ENCODE measurements at regions not wholly inside any gene's neighbourhood (a gene's known extent, or its start where the extent isn't known, plus 50 kb on each side); places are given as distances from the start of the nearest gene placed in this dataset.

DNA sequence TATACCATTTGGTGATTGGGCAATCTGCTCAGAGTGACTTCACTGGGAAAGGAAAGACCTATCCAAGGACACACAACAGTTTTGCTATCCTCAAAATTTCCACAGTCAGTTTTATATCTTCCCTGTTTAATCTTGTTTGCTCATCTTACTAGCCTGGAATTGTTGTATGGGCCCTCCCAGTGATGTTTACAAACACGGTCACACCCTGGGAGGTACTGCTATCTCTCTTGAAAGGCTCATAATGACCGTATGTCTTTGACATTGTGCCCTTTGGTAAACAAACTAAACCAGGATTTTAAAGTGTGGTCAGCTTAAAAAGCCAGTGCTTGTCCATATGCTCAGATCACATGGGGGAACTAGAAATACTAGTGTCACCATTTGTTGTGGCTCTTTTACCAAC, 277.0 kb downstream of the CDH2 start:
- TF ChIP-seq, protein P1, sequence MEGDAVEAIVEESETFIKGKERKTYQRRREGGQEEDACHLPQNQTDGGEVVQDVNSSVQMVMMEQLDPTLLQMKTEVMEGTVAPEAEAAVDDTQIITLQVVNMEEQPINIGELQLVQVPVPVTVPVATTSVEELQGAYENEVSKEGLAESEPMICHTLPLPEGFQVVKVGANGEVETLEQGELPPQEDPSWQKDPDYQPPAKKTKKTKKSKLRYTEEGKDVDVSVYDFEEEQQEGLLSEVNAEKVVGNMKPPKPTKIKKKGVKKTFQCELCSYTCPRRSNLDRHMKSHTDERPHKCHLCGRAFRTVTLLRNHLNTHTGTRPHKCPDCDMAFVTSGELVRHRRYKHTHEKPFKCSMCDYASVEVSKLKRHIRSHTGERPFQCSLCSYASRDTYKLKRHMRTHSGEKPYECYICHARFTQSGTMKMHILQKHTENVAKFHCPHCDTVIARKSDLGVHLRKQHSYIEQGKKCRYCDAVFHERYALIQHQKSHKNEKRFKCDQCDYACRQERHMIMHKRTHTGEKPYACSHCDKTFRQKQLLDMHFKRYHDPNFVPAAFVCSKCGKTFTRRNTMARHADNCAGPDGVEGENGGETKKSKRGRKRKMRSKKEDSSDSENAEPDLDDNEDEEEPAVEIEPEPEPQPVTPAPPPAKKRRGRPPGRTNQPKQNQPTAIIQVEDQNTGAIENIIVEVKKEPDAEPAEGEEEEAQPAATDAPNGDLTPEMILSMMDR (IDR thresholded peaks at IDR 0.05; ENCODE audit: partially characterized antibody, unreplicated experiment): no peak
- Mint-ChIP-seq H3K27ac (ENCODE audit: unreplicated experiment) (no peak overlapping the region), H3K4me3 (ENCODE audit: unreplicated experiment) (no peak overlapping the region), H3K36me3 (ENCODE audit: unreplicated experiment) (peaks cover 1% of the 10 kb centered on the region), H3K9me3 (ENCODE audit: unreplicated experiment) (no peaks in the 10 kb centered on the region), H3K27me3 (ENCODE audit: unreplicated experiment) (no peaks in the 10 kb centered on the region), H3K4me1 (ENCODE audit: low read depth, unreplicated experiment) (no peaks in the 10 kb centered on the region)
- no peak for DNase-seq

DNA sequence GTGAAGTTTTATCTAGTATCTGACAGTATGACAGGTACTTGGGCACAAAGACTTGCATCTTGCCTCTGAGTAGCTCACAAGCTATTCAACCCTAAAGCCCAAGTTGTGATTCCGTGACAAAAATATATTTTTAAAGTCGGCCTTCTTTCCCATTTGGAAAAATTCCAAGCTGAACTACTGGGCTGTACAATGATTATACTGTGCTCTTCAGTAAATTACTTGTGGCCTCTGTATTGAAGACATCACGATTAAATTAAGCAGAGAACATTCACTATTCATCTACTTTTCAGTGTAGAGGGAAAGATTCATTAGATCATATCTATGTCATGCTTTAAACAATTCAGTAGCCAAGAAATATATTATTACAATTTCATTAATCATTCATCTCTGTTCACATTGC, 282.2 kb downstream of the CDH2 start:
- no peak overlapping the region for H3K4me3 Mint-ChIP-seq (ENCODE audit: unreplicated experiment)
- no peak overlapping the region for H3K27ac Mint-ChIP-seq (ENCODE audit: unreplicated experiment)
- no peaks in the 10 kb centered on the region for H3K9me3 Mint-ChIP-seq (ENCODE audit: unreplicated experiment)
- H3K27me3 Mint-ChIP-seq (ENCODE audit: unreplicated experiment): peaks cover 2% of the 10 kb centered on the region
- no peak for DNase-seq
- H3K4me1 Mint-ChIP-seq (ENCODE audit: low read depth, unreplicated experiment): no peaks in the 10 kb centered on the region
- TF ChIP-seq, protein P1 (IDR thresholded peaks at IDR 0.05; ENCODE audit: partially characterized antibody, unreplicated experiment): no peak
- H3K36me3 Mint-ChIP-seq (ENCODE audit: unreplicated experiment): no peaks in the 10 kb centered on the region

DNA sequence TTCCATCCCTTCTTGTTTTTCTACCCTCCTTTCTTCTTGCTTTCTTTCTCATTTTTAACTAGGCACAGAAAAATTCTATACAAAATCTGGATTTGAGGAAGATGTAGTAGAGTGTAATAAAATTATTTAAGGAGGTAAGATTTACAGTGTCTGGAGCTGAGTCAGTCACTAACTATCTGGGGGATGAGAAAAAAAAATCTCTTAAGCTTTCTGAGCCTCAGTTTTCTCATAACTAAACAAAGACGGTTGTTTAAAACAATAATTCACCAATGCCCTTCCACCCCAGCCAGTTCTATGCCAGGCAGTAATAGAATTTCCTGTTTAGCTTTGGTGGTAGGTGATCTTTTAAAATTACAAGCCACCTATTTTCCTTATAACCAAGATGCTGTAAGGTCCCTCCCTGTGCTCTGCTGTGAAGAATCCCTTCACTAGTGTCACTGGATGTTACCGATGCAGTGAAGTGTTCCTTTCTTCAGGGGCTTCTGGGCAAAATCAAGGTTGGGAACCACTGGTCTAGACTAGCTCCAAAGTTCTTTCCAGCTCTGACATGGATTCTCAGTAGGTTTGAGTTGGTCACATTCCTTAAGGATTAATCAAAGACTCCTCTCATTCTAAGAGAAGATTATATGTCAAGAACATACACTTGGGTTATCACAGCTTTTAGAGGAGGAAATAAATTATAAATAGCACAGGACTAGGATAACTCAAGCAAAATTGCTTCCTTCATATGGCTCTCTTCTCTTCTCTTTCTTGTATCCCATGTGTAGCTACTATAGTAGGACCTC, 289.0 kb downstream of the CDH2 start:
- H3K36me3 Mint-ChIP-seq (ENCODE audit: unreplicated experiment): no peaks in the 10 kb centered on the region
- H3K27ac Mint-ChIP-seq (ENCODE audit: unreplicated experiment): no peak overlapping the region
- no peak overlapping the region for H3K4me3 Mint-ChIP-seq (ENCODE audit: unreplicated experiment)
- TF ChIP-seq, protein P1 (IDR thresholded peaks at IDR 0.05; ENCODE audit: partially characterized antibody, unreplicated experiment): no peak
- no peak for DNase-seq
- no peaks in the 10 kb centered on the region for H3K9me3 Mint-ChIP-seq (ENCODE audit: unreplicated experiment)
- H3K4me1 Mint-ChIP-seq (ENCODE audit: low read depth, unreplicated experiment): no peaks in the 10 kb centered on the region
- H3K27me3 Mint-ChIP-seq (ENCODE audit: unreplicated experiment): no peaks in the 10 kb centered on the region

DNA sequence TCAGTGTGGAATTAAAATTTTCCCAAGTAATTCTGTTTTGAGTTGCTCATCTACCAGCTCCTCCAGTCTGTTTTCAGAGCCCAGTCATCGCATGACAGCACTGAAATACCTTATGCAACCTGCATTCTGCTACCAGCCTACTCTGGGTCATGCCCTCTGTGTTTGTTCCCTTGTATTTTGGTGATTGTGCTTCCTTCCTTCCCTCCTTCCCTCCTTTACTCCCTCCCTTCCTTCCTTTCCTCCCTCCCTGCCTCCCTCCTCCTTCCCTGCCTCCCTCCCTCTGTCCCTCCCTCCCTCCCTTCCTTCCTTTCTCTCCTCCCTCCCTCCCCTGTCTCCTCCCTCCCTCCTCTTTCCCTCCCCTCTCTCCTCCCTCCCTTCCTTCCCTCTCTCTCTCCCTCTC, 289.6 kb downstream of the CDH2 start:
- no peaks in the 10 kb centered on the region for H3K4me1 Mint-ChIP-seq (ENCODE audit: low read depth, unreplicated experiment)
- no peak for DNase-seq
- TF ChIP-seq, protein P1 (IDR thresholded peaks at IDR 0.05; ENCODE audit: partially characterized antibody, unreplicated experiment): no peak
- H3K27me3 Mint-ChIP-seq (ENCODE audit: unreplicated experiment): no peaks in the 10 kb centered on the region
- no peak overlapping the region for H3K4me3 Mint-ChIP-seq (ENCODE audit: unreplicated experiment)
- H3K36me3 Mint-ChIP-seq (ENCODE audit: unreplicated experiment): no peaks in the 10 kb centered on the region
- H3K9me3 Mint-ChIP-seq (ENCODE audit: unreplicated experiment): no peaks in the 10 kb centered on the region
- no peak overlapping the region for H3K27ac Mint-ChIP-seq (ENCODE audit: unreplicated experiment)

DNA sequence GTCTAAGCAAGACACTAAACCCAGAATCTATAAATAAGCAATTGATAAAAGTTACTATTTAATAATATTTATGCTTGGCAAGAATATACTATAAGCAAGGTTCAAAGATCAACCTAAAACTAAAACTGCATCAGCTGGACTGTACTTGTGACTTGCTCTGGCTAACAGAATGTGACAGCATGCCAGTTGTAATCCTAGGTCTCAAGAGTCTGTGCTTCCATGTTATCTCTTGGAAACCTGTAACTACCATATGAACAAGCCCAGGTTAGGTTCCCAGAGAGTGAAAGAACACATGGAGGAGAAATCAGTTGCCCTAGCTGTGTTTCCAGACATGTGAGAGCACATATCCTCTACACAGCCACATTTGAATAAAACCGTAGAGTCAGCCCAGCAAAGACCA, 297.4 kb downstream of the CDH2 start:
- TF ChIP-seq, protein P1 (IDR thresholded peaks at IDR 0.05; ENCODE audit: partially characterized antibody, unreplicated experiment): no peak
- Mint-ChIP-seq H3K27ac (ENCODE audit: unreplicated experiment) (no peak overlapping the region), H3K27me3 (ENCODE audit: unreplicated experiment) (no peaks in the 10 kb centered on the region), H3K36me3 (ENCODE audit: unreplicated experiment) (no peaks in the 10 kb centered on the region), H3K4me1 (ENCODE audit: low read depth, unreplicated experiment) (no peaks in the 10 kb centered on the region), H3K9me3 (ENCODE audit: unreplicated experiment) (no peaks in the 10 kb centered on the region), H3K4me3 (ENCODE audit: unreplicated experiment) (no peak overlapping the region)
- no peak for DNase-seq

Data from glutamatergic neuron (in vitro differentiated cells).